GM23338 (cell line): ENCODE measurements at regions not wholly inside any gene's neighbourhood (a gene's known extent, or its start where the extent isn't known, plus 50 kb on each side); places are given as distances from the start of the nearest gene placed in this dataset.
A peak's percentile ranks its signal among the peaks of the same experiment; 100 is the strongest.

Experiments
- ATAC-seq: fragments of 200-7000 bp; cut with Tn5 transposase; 3 replicates; pipeline ENCODE4 v1.9.1; 2020
- DNase-seq: peaks from one replicate; pipeline ENCODE4 v3.0.0-alpha.2; 2015; ENCODE audit warnings: low spot score
- H2AFZ ChIP-seq: fragments of 200-600 bp; sonication (generic); 2 replicates; pipeline ENCODE4 v1.8.0; 2016; ENCODE audit warnings: antibody characterized with exemption, mild to moderate bottlenecking, moderate library complexity
- H3F3A ChIP-seq: fragments of 200-600 bp; sonication (generic); replicated peaks from 2 replicates; pipeline ENCODE4 v1.8.0; 2017; ENCODE audit warnings: antibody characterized with exemption, mixed run types, low read depth
- H3K27ac ChIP-seq: fragments of 200-600 bp; sonication (generic); 2 replicates; pipeline ENCODE4 v1.6.1; 2016; ENCODE audit warnings: low read depth
- H3K27me3 ChIP-seq: fragments of 200-600 bp; sonication (generic); 2 replicates; pipeline ENCODE4 v1.8.0; 2016; ENCODE audit warnings: mild to moderate bottlenecking, mixed run types, moderate library complexity; ENCODE audit not compliant: insufficient read depth
- H3K36me3 ChIP-seq: fragments of 200-600 bp; sonication (generic); 2 replicates; pipeline ENCODE4 v1.8.0; 2016; ENCODE audit warnings: mild to moderate bottlenecking; ENCODE audit not compliant: insufficient read depth
- H3K4me1 ChIP-seq: fragments of 200-600 bp; sonication (generic); 2 replicates; pipeline ENCODE4 v1.8.0; 2016; ENCODE audit warnings: mild to moderate bottlenecking, moderate library complexity; ENCODE audit not compliant: insufficient read depth
- H3K4me2 ChIP-seq: fragments of 200-600 bp; sonication (generic); 2 replicates; pipeline ENCODE4 v1.7.1; 2017; ENCODE audit warnings: mixed run types
- H3K4me3 ChIP-seq: fragments of 200-600 bp; sonication (generic); 2 replicates; pipeline ENCODE4 v1.6.1; 2016; ENCODE audit warnings: mixed run types
- H3K79me2 ChIP-seq: fragments of 200-600 bp; sonication (generic); replicated peaks from 2 replicates; pipeline ENCODE4 v1.8.0; 2017; ENCODE audit warnings: mild to moderate bottlenecking; ENCODE audit not compliant: insufficient read depth
- H3K9me2 ChIP-seq: fragments of 200-600 bp; sonication (generic); 2 replicates; pipeline ENCODE4 v1.8.0; 2017; ENCODE audit not compliant: insufficient read depth
- H4K20me1 ChIP-seq: fragments of 200-600 bp; sonication (generic); replicated peaks from 2 replicates; pipeline ENCODE4 v1.8.0; 2017; ENCODE audit warnings: mild to moderate bottlenecking; ENCODE audit not compliant: insufficient read depth
- H3K27ac Mint-ChIP-seq: 2 replicates; pipeline ENCODE4 v1.8.0; 2020; ENCODE audit warnings: inconsistent platforms, mild to moderate bottlenecking, moderate library complexity, mixed read lengths
- H3K27me3 Mint-ChIP-seq: 3 replicates; pipeline ENCODE4 v1.8.0; 2022; ENCODE audit warnings: low read depth, mild to moderate bottlenecking, moderate library complexity, mixed read lengths, inconsistent platforms; ENCODE audit not compliant: insufficient read depth, poor library complexity
- H3K36me3 Mint-ChIP-seq: 3 replicates; pipeline ENCODE4 v1.8.0; 2021; ENCODE audit warnings: low read depth, mild to moderate bottlenecking, inconsistent platforms, moderate library complexity, mixed read lengths
- H3K4me1 Mint-ChIP-seq: 3 replicates; pipeline ENCODE4 v1.8.0; 2020; ENCODE audit warnings: mild to moderate bottlenecking, inconsistent platforms, mixed read lengths
- H3K4me3 Mint-ChIP-seq: 3 replicates; pipeline ENCODE4 v1.8.0; 2021; ENCODE audit warnings: moderate library complexity, mild to moderate bottlenecking, inconsistent platforms, mixed read lengths
- H3K9me3 Mint-ChIP-seq: 3 replicates; pipeline ENCODE4 v1.8.0; 2020; ENCODE audit warnings: moderate library complexity, mild to moderate bottlenecking, inconsistent platforms, mixed read lengths
- CREB1 ChIP-seq: fragments of 250-450 bp; sonication (Bioruptor Pico); IDR thresholded peaks from 2 replicates; pipeline ENCODE4 v1.5.0; 2020; ENCODE audit warnings: low read depth, mild to moderate bottlenecking, moderate library complexity
- ETS1 ChIP-seq: IDR thresholded peaks from 2 replicates; pipeline ENCODE4 v1.6.1; 2016; ENCODE audit warnings: antibody characterized with exemption
- EZH2 ChIP-seq: fragments of 200-600 bp; sonication (generic); IDR thresholded peaks from one replicate; pipeline ENCODE4 v1.8.0; 2017; ENCODE audit warnings: antibody characterized with exemption, mild to moderate bottlenecking, low read depth; ENCODE audit not compliant: unreplicated experiment
- EZH2phosphoT487 ChIP-seq: fragments of 200-600 bp; sonication (generic); IDR thresholded peaks from one replicate; pipeline ENCODE4 v1.8.1; 2018; ENCODE audit warnings: antibody characterized with exemption; ENCODE audit not compliant: unreplicated experiment
- JUNB ChIP-seq: IDR thresholded peaks from one replicate; pipeline ENCODE4 v1.6.1; 2016; ENCODE audit warnings: antibody characterized with exemption; ENCODE audit not compliant: unreplicated experiment
- NANOG ChIP-seq: IDR thresholded peaks from 2 replicates; pipeline ENCODE4 v1.6.1; 2016; ENCODE audit warnings: antibody characterized with exemption, borderline replicate concordance
- POLR2AphosphoS5 ChIP-seq: IDR thresholded peaks from 2 replicates; pipeline ENCODE4 v1.6.1; 2016; ENCODE audit warnings: antibody characterized with exemption, low read depth
- REST ChIP-seq: IDR thresholded peaks from one replicate; pipeline ENCODE4 v1.6.1; 2018; ENCODE audit warnings: antibody characterized with exemption; ENCODE audit not compliant: unreplicated experiment
- STAT1 ChIP-seq: IDR thresholded peaks from one replicate; pipeline ENCODE4 v1.6.1; 2016; ENCODE audit warnings: antibody characterized with exemption; ENCODE audit not compliant: unreplicated experiment
- ZNF114 ChIP-seq: fragments of 250-450 bp; sonication (Bioruptor Pico); IDR thresholded peaks from 2 replicates; pipeline ENCODE4 v1.5.0; 2020; ENCODE audit warnings: mild to moderate bottlenecking, moderate library complexity
- ZNF331 ChIP-seq: fragments of 250-450 bp; sonication (Bioruptor Pico); IDR thresholded peaks from 2 replicates; pipeline ENCODE4 v1.5.0; 2020; ENCODE audit warnings: low read depth, mild to moderate bottlenecking, moderate library complexity
- ZNF462 ChIP-seq: fragments of 250-450 bp; sonication (Bioruptor Pico); IDR thresholded peaks from 2 replicates; pipeline ENCODE4 v1.5.0; 2020; ENCODE audit warnings: mild to moderate bottlenecking, moderate library complexity
- TF ChIP-seq, protein P1 (sequence below), 2 experiments: fragments of 200-600 bp in 1 of 2; sonication (generic) in 1 of 2; conservative IDR thresholded peaks; 2 replicates each; pipeline versions ENCODE4 v1.5.1 to v1.6.1; 2016 to 2017; ENCODE audit warnings: antibody characterized with exemption in 2 of 2, low read depth in 2 of 2, mild to moderate bottlenecking in 2 of 2, moderate library complexity in 1 of 2

- TF ChIP-seq EZH2 (no peak), EZH2phosphoT487 (no peak)
Observed at GRCh38 chr5:152113401-152113800, 188.8 kb upstream of the GLRA1 start (continued).

DNA sequence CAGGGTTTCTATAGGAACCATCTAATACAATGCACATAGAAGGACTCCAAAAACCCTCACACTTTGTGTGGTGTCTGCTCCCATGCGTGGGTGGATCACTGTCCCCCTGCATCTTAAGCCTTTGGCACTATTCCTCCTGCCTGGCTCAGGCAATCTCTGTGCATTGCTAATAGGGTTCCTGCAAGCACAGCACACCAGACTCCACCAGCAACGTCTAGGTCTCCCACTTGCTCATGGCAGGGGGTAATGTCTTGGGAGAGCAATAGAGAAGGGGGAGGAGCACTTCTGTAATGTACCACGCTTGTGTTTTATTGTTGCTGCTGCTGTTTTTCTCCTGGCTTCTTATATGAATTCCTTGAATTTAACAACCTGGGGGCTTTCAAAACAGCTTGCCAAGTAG lies 182.6 kb upstream of the GLRA1 start:
- peaks cover 8% of the 10 kb centered on the region for H3K9me2 ChIP-seq
- H3K36me3 Mint-ChIP-seq, result no peaks in the 10 kb centered on the region
- no peaks in the 10 kb centered on the region for H3K27me3 ChIP-seq
- H4K20me1 ChIP-seq, result no peaks in the 10 kb centered on the region
- peaks cover 16% of the 10 kb centered on the region; the same call in 2 of the 3 replicates for H3K4me1 Mint-ChIP-seq
- H3F3A ChIP-seq, result no peaks in the 10 kb centered on the region
- H3K4me1 ChIP-seq, result no peaks in the 10 kb centered on the region
- DNase-seq (no peak), ATAC-seq (peak; percentile 77)
- TF ChIP-seq CREB1 (CRISPR knock-in tag) (no peak), POLR2AphosphoS5 (no peak), STAT1 (no peak), ZNF331 (CRISPR knock-in tag) (no peak), ETS1 (no peak), JUNB (no peak), EZH2phosphoT487 (no peak), REST (no peak), EZH2 (no peak), NANOG (no peak), ZNF462 (CRISPR knock-in tag) (no peak), ZNF114 (CRISPR knock-in tag) (no peak)
- TF ChIP-seq, protein P1, sequence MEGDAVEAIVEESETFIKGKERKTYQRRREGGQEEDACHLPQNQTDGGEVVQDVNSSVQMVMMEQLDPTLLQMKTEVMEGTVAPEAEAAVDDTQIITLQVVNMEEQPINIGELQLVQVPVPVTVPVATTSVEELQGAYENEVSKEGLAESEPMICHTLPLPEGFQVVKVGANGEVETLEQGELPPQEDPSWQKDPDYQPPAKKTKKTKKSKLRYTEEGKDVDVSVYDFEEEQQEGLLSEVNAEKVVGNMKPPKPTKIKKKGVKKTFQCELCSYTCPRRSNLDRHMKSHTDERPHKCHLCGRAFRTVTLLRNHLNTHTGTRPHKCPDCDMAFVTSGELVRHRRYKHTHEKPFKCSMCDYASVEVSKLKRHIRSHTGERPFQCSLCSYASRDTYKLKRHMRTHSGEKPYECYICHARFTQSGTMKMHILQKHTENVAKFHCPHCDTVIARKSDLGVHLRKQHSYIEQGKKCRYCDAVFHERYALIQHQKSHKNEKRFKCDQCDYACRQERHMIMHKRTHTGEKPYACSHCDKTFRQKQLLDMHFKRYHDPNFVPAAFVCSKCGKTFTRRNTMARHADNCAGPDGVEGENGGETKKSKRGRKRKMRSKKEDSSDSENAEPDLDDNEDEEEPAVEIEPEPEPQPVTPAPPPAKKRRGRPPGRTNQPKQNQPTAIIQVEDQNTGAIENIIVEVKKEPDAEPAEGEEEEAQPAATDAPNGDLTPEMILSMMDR (conservative IDR thresholded peaks at IDR 0.05; ENCODE audit: low read depth in 2 of 2), result no peak
- peaks cover 2% of the 10 kb centered on the region for H3K27me3 Mint-ChIP-seq
- no peaks in the 10 kb centered on the region for H3K36me3 ChIP-seq
- H3K27ac ChIP-seq, result no peak overlapping the region
- H3K79me2 ChIP-seq, result no peaks in the 10 kb centered on the region
- no peaks in the 10 kb centered on the region for H3K9me3 Mint-ChIP-seq
- no peak overlapping the region for H3K4me3 ChIP-seq
- no peak overlapping the region for H3K4me2 ChIP-seq
- no peak overlapping the region for H3K27ac Mint-ChIP-seq
- no peak overlapping the region for H2AFZ ChIP-seq
- H3K4me3 Mint-ChIP-seq, result no peak overlapping the region
